ENCODE measurements at regions not wholly inside any gene's neighbourhood (a gene's known extent, or its start where the extent isn't known, plus 50 kb on each side); places are given as distances from the start of the nearest gene placed in this dataset.

DNA sequence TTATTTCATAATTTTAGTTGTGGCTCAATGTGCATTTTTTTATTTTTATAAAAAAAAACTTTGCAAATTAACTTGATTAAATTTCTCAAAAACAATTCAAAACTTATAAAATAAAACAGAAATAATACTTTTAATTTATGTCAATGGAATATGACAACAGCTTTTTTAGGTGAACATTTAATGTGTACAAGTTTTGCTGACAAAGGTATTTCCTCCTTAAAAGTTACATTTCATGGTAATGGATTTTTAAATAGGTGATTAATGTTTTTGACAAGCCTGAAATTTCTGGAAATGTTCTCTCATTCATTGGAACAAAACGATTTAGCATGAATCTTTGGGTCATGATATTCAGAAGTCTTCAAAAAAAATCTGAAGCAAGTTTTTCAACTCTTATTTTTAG is 1160.0 kb downstream of the HACE1 start:
- TF ChIP-seq, protein P1, sequence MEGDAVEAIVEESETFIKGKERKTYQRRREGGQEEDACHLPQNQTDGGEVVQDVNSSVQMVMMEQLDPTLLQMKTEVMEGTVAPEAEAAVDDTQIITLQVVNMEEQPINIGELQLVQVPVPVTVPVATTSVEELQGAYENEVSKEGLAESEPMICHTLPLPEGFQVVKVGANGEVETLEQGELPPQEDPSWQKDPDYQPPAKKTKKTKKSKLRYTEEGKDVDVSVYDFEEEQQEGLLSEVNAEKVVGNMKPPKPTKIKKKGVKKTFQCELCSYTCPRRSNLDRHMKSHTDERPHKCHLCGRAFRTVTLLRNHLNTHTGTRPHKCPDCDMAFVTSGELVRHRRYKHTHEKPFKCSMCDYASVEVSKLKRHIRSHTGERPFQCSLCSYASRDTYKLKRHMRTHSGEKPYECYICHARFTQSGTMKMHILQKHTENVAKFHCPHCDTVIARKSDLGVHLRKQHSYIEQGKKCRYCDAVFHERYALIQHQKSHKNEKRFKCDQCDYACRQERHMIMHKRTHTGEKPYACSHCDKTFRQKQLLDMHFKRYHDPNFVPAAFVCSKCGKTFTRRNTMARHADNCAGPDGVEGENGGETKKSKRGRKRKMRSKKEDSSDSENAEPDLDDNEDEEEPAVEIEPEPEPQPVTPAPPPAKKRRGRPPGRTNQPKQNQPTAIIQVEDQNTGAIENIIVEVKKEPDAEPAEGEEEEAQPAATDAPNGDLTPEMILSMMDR (IDR thresholded peaks at IDR 0.05; ENCODE audit: insufficient read depth, low read depth, low read length), result no peak
- H3K4me3 ChIP-seq (ENCODE audit: low read depth, low read length), result no peak overlapping the region
- DNase-seq (ENCODE audit: low read depth), result no peak

DNA sequence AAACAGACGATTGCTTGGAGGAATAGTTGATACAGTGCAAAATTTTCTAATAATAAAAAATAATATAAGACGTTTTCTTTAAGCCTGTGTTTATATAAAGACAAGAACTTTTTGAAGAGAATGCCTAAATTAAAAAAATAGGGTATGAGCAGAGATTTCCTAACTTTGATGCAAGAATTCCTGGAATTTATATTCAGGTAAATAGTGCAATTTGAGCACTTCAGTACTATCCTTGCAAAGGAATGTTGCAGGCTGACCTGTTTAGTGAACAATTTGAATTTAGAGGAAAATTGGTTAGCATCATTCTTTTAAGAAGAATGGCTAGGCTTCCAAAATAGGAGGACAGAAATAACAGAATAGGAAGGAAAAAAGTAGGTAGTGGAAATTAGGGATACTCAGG is 1172.3 kb downstream of the HACE1 start:
- DNase-seq (ENCODE audit: low read depth), result no peak
- TF ChIP-seq, protein P1 (IDR thresholded peaks at IDR 0.05; ENCODE audit: insufficient read depth, low read depth, low read length), result no peak
- no peak overlapping the region for H3K4me3 ChIP-seq (ENCODE audit: low read depth, low read length)

DNA sequence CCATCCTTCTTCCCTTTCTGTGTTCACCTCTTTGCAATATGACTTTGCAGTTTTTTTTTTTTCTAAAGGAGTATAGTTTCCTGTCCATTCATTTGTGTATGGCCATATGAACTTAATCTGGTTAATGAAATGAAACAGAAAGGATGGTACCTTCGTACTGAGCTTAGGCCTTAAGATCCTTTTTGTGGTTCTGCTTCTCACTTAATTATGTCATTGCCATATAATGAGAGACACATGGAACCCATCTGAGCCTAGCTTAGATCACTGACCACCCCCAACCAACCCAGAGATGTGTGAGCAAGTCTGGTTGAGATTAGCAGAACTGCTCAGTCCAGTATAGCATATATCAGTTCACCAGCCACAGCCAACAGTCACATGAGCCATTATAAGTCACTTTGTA is 1179.6 kb downstream of the HACE1 start:
- no peak for DNase-seq (ENCODE audit: low read depth)
- H3K4me3 ChIP-seq (ENCODE audit: low read depth, low read length), result no peak overlapping the region
- TF ChIP-seq, protein P1 (IDR thresholded peaks at IDR 0.05; ENCODE audit: insufficient read depth, low read depth, low read length), result no peak

DNA sequence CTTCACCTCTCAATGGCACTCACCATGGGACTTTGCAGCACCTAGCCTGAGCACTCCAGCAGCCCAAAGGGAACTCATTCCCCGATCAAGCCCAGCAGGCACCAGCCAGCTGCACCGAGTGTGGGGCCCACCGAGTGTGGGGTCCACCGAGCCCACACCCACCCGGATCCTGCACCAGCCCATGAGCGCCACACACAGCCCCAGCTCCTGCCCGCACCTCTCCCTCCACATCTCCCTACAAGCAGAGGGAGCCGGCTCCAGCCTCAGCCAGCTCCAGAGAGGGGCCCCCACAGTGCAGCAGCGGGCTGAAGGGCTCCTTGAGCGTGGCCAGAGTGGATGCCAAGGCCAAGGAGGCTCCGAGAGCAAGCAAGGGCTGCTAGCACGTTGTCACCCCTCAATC is 1182.4 kb downstream of the HACE1 start:
- TF ChIP-seq, protein P1 (IDR thresholded peaks at IDR 0.05; ENCODE audit: insufficient read depth, low read depth, low read length), result no peak
- H3K4me3 ChIP-seq (ENCODE audit: low read depth, low read length), result no peak overlapping the region
- no peak for DNase-seq (ENCODE audit: low read depth)

DNA sequence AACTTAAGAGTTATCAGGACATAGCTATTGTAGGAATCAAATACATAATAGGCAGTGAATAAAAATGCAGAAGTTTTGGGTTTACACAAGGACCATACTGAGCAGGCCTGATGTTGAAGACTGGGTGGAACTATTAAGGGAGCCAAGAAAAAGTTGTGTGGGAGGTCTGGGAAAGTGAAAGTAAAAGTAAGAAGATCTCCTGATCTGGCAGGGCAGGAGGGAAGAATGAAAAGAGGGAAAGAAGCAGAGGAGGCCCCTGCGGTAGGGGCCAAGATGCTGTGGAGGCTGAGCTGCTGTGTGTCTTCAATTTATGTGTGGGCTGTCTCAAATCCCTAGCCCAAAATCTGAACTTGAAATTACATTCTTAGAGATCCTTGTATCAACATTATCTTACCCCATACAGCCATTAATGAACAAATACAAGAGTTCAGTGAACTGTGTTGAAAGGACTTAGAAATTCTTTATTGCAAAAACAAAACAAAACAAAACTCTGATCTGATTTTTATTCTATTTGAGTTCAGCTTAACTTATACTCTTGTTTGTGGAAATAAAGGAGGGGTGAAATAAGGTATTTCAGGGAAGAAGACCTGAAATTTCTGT is 1183.8 kb downstream of the HACE1 start:
- TF ChIP-seq, protein P1 (IDR thresholded peaks at IDR 0.05; ENCODE audit: insufficient read depth, low read depth, low read length), result no peak
- DNase-seq (ENCODE audit: low read depth), result peak; percentile 0
- H3K4me3 ChIP-seq (ENCODE audit: low read depth, low read length), result no peak overlapping the region

DNA sequence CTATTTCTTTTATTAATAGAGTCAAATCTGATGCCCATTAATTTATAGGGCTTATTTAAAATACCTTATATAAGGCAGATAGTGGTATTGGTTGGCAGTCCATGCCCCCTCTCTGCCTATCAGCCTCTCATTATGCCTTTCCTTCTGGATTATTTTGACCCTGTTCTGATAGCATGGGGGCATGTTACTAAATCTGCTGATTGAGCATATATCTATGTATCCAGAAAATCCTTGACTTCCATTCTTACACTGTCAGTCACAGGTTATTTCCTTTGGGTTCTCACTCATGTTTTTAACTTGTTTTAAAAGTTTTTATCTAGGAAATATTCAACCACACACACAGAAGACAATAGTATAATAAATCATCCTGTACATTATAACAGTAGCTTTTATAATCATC is 1184.9 kb downstream of the HACE1 start:
- TF ChIP-seq, protein P1 (IDR thresholded peaks at IDR 0.05; ENCODE audit: insufficient read depth, low read depth, low read length), result no peak
- no peak overlapping the region for H3K4me3 ChIP-seq (ENCODE audit: low read depth, low read length)
- no peak for DNase-seq (ENCODE audit: low read depth)

DNA sequence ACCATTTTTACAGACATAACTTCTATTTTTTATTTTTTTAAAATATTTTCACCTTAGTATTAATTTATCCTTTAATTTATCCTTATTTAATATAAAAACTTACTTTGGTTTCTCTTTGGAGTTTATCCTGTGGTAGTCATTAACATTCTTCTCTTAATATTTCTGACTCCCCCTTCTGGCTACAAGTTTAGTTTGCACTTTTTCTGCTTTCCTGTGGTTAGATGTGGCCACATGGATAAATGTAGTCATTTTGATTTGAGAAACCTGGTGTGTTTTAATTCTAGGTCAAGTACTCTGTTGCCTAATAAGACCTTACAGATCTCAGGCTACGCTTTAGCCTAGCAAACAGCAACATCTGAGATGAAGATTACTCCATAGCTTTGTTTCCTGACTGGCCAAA is 1187.5 kb downstream of the HACE1 start:
- no peak overlapping the region for H3K4me3 ChIP-seq (ENCODE audit: low read depth, low read length)
- TF ChIP-seq, protein P1 (IDR thresholded peaks at IDR 0.05; ENCODE audit: insufficient read depth, low read depth, low read length), result no peak
- DNase-seq (ENCODE audit: low read depth), result peak; percentile 0

All from fibroblast of villous mesenchyme (primary cell).